ENCODE measurements at regions not wholly inside any gene's neighbourhood (a gene's known extent, or its start where the extent isn't known, plus 50 kb on each side); places are given as distances from the start of the nearest gene placed in this dataset.

DNA sequence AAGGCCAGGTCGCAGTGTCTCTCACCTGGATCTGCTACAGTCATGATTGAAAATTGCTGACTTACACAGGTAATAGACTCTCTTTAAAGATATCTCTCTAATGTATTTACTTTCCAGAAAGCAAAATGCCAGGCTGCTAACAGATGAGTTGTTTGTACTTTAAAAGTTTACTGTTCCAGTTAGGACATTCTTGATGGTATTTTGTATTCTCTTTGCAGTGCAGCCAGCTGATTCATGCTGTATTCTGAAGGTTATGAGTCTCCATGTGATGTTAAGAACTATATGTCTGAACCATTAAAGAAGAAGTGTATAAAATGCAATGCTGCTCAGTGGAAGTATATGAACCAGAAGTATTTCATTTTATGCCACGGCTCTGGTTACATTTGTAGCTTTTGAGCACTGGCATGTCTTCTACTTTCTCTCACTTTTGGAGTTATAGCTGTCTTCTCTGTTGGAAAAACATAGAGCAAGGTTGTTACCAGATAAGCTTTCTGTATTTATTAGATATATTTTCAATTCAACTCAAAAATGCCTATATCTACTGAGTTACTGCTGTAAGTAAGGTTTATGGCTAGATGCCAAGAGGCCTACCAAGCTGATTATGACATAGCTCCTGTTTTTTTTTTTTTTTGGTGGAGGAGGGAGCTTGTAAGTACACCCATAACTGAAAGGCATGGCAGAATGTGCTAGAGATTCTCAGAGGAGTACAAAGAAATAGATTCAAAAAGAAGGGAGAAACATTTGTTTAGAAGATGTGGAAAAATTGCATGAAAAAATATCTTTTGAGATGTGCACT, 130.5 kb upstream of the MAN1A1 start (continued):
- TF ChIP-seq TBL1XR1 (IDR thresholded peaks at IDR 0.05; ENCODE audit: low read length in 2 of 2) (no peak), DPF2 (IDR thresholded peaks at IDR 0.05) (no peak), NFIC (IDR thresholded peaks at IDR 0.05) (peak; percentile 97), HDAC6 (IDR thresholded peaks at IDR 0.05; ENCODE audit: low read depth, low read length) (no peak), SRF (CRISPR knock-in tag; IDR thresholded peaks at IDR 0.05) (no peak), ZNF766 (CRISPR knock-in tag; conservative IDR thresholded peaks at IDR 0.05) (no peak), CBFB (CRISPR knock-in tag; IDR thresholded peaks at IDR 0.05) (no peak), JUND (IDR thresholded peaks at IDR 0.05; ENCODE audit: borderline replicate concordance, low read depth, low read length) (0 out of 2 replicates have a peak, but pooled peaks have one; percentile 6), JUND (tag; IDR thresholded peaks at IDR 0.05; ENCODE audit: borderline replicate concordance, low read depth, low read length) (no peak), NUFIP1 (IDR thresholded peaks at IDR 0.05; ENCODE audit: partially characterized antibody) (no peak), MECOM (CRISPR knock-in tag; IDR thresholded peaks at IDR 0.05) (no peak)

DNA sequence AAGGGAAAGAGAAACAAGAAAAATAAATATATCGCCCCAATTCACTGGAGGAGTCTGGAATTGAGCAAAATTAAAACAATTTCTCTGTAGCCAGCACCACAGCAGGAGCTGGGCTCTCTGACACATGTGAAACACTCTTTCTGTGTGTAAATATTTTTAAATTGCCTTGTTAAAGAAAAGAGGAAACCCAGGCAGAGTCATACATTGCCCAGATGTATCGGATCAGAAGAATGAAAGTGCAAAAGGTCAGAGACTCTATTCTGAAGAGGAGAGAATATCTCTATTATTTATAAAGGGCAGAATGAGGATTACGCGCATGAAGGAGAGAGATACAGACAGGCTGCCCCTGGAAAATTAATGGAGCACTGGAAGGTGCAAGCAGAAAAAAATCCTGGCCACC, 127.0 kb upstream of the MAN1A1 start:
- ATAC-seq (peak; percentile 7; the same call in 2 of the 3 replicates), FAIRE-seq (no peak), DNase-seq (ENCODE audit: extremely low read depth in 1 of 4, low spot score in 3 of 4) (no peak)
- no peaks in the 10 kb centered on the region for H3K9me3 ChIP-seq (replicated peaks; ENCODE audit: control insufficient read depth, insufficient read depth, low read depth, low read length)
- no peak overlapping the region; the same call in 1 of the 2 replicates for H3K4me2 ChIP-seq (ENCODE audit: insufficient read depth, low read length)
- POLR2A ChIA-PET, result no interaction called here
- no peaks in the 10 kb centered on the region for H3K27me3 ChIP-seq (ENCODE audit: control insufficient read depth in 2 of 2, insufficient read depth in 2 of 2, low read length in 2 of 2)
- no TSS peak for BruUV-seq (replicated peaks)
- no peaks in the 10 kb centered on the region for H3K36me3 ChIP-seq (ENCODE audit: control insufficient read depth, insufficient read depth, low read length)
- H2AFZ ChIP-seq (ENCODE audit: low read depth, low read length), result peak overlapping the region; percentile 74
- no peaks in the 10 kb centered on the region for H4K20me1 ChIP-seq (replicated peaks; ENCODE audit: control insufficient read depth, insufficient read depth, low read length)
- CTCF ChIA-PET (ENCODE audit: low intra/inter-chr PET ratio), result no interaction called here
- in situ Hi-C loops (cut with MboI) (no loop called here), intact Hi-C loops (cut with micrococcal nuclease) (loop anchor here (10.0 kb wide), 1 partner anchor 122 kb away; no protein-coding TSS in a partner anchor)
- no peaks in the 10 kb centered on the region for H3K9me1 ChIP-seq (ENCODE audit: control insufficient read depth, insufficient read depth, low read length)
- H3K79me2 ChIP-seq (ENCODE audit: control insufficient read depth, insufficient read depth, low read length), result no peaks in the 10 kb centered on the region
- peaks cover 4 to 21% of the 10 kb centered on the region in 2 experiments; a peak in 3 of 5 replicates for H3K4me1 ChIP-seq (replicated peaks in 1 of 2; ENCODE audit: control insufficient read depth in 2 of 2, insufficient read depth in 2 of 2, low read length in 2 of 2)
- H3K9ac ChIP-seq (ENCODE audit: insufficient read depth in 1 of 2, low read depth in 2 of 2, low read length in 2 of 2), result no peak overlapping the region; a peak in 2 of 4 replicates
- no peak overlapping the region for H3K4me3 ChIP-seq
- peak overlapping the region; percentile 13; the same call in 1 of the 3 replicates for H3K27ac ChIP-seq (ENCODE audit: extremely low read depth, low read depth, low read length)
- 39% methylated on average over 4 of the region's 4 CpGs for WGBS (ENCODE audit: insufficient coverage, low coverage, missing lambda C conversion rate)
- TF ChIP-seq ESRRB (CRISPR knock-in tag; IDR thresholded peaks at IDR 0.05; ENCODE audit: borderline replicate concordance), result no peak
- TF ChIP-seq MYBL2 (IDR thresholded peaks at IDR 0.05; ENCODE audit: low read depth), result no peak
- TF ChIP-seq MYBL2 (CRISPR knock-in tag; IDR thresholded peaks at IDR 0.05; ENCODE audit: borderline replicate concordance), result no peak
- no peak for TF ChIP-seq ZC3H11A (IDR thresholded peaks at IDR 0.05; ENCODE audit: low read depth, low read length)
- no peak for TF ChIP-seq SLC30A9 (CRISPR knock-in tag; IDR thresholded peaks at IDR 0.05)
- TF ChIP-seq MECOM (CRISPR knock-in tag; IDR thresholded peaks at IDR 0.05), result no peak
- TF ChIP-seq SP2 (IDR thresholded peaks at IDR 0.05; ENCODE audit: extremely low read depth, low read depth, low read length, poor library complexity, severe bottlenecking), result no peak
- TF ChIP-seq, protein P1, sequence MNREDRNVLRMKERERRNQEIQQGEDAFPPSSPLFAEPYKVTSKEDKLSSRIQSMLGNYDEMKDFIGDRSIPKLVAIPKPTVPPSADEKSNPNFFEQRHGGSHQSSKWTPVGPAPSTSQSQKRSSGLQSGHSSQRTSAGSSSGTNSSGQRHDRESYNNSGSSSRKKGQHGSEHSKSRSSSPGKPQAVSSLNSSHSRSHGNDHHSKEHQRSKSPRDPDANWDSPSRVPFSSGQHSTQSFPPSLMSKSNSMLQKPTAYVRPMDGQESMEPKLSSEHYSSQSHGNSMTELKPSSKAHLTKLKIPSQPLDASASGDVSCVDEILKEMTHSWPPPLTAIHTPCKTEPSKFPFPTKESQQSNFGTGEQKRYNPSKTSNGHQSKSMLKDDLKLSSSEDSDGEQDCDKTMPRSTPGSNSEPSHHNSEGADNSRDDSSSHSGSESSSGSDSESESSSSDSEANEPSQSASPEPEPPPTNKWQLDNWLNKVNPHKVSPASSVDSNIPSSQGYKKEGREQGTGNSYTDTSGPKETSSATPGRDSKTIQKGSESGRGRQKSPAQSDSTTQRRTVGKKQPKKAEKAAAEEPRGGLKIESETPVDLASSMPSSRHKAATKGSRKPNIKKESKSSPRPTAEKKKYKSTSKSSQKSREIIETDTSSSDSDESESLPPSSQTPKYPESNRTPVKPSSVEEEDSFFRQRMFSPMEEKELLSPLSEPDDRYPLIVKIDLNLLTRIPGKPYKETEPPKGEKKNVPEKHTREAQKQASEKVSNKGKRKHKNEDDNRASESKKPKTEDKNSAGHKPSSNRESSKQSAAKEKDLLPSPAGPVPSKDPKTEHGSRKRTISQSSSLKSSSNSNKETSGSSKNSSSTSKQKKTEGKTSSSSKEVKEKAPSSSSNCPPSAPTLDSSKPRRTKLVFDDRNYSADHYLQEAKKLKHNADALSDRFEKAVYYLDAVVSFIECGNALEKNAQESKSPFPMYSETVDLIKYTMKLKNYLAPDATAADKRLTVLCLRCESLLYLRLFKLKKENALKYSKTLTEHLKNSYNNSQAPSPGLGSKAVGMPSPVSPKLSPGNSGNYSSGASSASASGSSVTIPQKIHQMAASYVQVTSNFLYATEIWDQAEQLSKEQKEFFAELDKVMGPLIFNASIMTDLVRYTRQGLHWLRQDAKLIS (CRISPR knock-in tag; IDR thresholded peaks at IDR 0.05), result no peak
